ENCODE measurements at regions not wholly inside any gene's neighbourhood (a gene's known extent, or its start where the extent isn't known, plus 50 kb on each side); places are given as distances from the start of the nearest gene placed in this dataset.
"Not testable (repeated sequence)": the region's sequence is repeated elsewhere in the genome, so short reads cannot be mapped to it uniquely, and the experiment has no call there.

DNA sequence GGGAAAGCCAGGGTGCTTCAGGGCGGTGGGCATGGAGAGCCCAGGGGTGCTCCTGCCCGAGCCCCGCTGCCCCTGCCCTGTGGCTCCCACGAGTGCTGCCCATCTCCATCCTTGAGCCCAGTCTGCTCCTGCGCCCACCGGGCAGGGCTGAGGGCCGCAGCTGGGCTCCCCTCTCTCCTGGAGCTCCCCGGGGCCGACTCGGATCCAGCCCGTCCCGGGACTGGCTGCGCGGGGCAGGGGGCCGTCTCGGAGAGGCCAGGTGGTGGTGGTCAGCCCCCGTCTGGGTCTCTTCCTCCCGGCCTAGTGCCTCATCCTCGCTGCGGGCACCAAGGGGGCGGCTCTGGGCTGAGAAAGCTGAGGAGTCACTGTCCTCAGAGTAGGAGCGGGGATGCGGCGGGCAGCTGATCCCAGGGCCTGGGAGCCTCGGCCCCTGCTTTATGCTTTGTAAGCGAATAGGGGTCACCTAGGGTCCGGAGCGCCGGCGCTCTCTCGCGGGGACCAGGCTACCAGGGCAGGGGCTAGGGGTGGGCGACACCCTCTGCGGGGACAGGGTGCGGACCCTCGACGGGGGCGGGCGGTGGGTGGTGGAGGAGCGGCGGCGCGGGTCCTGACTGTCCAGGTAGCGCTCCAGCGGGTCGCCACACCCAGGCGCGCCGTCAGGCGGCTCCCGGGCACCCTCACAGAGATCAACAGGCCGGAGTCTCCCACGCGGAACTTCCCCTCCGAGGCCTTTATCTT lies 63.3 kb upstream of the IGFBPL1 start:
- TF ChIP-seq, protein P1, sequence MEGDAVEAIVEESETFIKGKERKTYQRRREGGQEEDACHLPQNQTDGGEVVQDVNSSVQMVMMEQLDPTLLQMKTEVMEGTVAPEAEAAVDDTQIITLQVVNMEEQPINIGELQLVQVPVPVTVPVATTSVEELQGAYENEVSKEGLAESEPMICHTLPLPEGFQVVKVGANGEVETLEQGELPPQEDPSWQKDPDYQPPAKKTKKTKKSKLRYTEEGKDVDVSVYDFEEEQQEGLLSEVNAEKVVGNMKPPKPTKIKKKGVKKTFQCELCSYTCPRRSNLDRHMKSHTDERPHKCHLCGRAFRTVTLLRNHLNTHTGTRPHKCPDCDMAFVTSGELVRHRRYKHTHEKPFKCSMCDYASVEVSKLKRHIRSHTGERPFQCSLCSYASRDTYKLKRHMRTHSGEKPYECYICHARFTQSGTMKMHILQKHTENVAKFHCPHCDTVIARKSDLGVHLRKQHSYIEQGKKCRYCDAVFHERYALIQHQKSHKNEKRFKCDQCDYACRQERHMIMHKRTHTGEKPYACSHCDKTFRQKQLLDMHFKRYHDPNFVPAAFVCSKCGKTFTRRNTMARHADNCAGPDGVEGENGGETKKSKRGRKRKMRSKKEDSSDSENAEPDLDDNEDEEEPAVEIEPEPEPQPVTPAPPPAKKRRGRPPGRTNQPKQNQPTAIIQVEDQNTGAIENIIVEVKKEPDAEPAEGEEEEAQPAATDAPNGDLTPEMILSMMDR (IDR thresholded peaks at IDR 0.05) = not testable (repeated sequence)
- TF ChIP-seq POLR2A (IDR thresholded peaks at IDR 0.05) = not testable (repeated sequence)

All from body of pancreas (tissue), 4 donors.